ENCODE measurements at regions not wholly inside any gene's neighbourhood (a gene's known extent, or its start where the extent isn't known, plus 50 kb on each side); places are given as distances from the start of the nearest gene placed in this dataset.

DNA sequence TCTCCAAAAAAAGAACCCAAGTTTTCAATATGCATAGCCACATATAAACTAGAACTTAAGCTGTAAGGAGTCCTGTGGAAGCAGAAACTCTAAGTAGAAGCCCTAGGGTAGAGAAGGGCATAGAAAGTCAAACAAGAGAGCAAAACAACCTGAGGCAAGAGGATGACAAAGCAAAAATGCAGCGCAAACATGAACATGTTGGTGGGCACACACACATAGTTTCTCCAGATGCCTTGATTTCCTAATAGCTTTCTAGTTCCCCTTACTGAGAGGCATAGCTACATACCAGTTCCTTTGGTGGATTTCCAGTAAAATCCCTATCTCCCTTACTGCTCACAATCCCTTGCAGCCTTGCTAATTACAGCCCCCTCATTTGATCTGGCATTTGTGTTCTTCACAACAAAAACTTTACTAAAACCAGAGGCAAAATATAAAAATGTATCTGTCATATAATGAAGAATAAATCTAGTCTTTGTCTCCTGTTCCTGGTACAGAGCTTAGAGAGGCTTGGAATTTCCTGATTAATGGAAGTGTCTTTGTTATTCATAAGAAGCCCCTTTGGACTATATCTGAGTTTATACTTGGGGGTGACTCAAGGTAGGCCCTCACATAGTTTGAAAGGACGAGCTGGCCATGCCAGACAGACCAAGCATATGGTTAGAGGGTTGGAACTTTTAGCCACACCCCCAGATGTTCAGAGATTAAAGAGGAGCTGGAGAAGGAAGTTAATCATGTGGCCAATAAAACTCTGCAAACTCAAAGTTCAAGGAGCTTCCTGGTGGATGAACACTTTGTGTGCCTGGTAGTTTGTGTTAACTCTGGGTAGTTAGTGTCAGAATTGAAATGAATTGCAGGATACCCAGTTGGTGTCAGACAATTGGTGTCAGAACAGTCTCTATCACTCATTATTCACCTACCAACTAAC is 52.7 kb upstream of the ZCCHC13 start:
- Mint-ChIP-seq H3K27me3 (ENCODE audit: low read depth) (no peaks in the 10 kb centered on the region), H3K36me3 (ENCODE audit: low read depth) (peaks cover 9% of the 10 kb centered on the region)

DNA sequence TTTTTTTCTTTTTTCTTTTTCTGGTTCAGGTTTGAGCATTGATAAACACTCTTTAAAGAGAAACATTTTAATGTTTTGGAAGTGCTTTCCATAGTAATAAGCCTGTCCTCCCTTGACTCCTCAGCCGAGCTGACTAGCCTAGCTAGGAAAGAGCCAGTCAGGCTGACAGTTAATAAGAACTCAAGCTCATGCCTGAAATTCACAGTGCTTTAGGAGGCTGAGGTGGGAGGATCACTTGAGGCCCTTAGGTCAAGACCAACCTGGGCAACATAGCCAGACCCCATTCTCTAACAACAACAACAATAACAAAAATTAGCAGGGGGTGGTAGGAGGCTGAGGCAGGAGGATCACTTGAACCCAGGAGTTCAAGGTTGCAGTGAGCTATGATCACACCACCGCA is 53.4 kb upstream of the ZCCHC13 start:
- Mint-ChIP-seq H3K27me3 (ENCODE audit: low read depth) (no peaks in the 10 kb centered on the region), H3K9me3 (no peaks in the 10 kb centered on the region), H3K4me1 (ENCODE audit: low read depth) (no peaks in the 10 kb centered on the region), H3K36me3 (ENCODE audit: low read depth) (peaks cover 5% of the 10 kb centered on the region), H3K27ac (no peak overlapping the region), H3K4me3 (no peak overlapping the region)
- DNase-seq, result no peak
- intact Hi-C loops (cut with micrococcal nuclease), result no loop called here
- CTCF ChIA-PET, result no interaction called here

More for the DNA sequence above, 52.7 kb upstream of the ZCCHC13 start:
- H3K9me3 Mint-ChIP-seq, result no peaks in the 10 kb centered on the region
- intact Hi-C loops (cut with micrococcal nuclease), result no loop called here
- H3K4me1 Mint-ChIP-seq (ENCODE audit: low read depth), result no peaks in the 10 kb centered on the region
- no peak overlapping the region for H3K4me3 Mint-ChIP-seq
- no peak for DNase-seq
- CTCF ChIA-PET, result no interaction called here
- H3K27ac Mint-ChIP-seq, result no peak overlapping the region

DNA sequence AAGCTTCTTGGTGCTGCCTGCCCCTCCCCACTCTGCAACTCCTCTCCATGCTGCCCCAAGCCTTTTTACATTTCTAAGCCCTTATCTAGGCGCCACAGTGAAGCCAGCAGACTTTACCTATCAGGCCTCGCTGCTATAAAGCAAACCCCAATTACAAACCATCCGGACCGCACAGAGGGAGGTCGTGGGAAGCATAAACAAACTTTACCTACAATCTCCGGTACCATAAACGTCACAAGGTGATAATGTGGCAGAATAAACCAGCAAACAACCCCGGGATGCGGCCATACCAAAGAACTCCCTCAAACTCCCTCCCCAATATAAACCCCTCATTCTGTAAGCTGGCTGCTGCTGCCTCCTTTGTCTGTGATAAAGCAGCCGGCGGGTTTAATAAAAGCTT is 54.0 kb upstream of the ZCCHC13 start:
- intact Hi-C loops (cut with micrococcal nuclease), result no loop called here
- CTCF ChIA-PET, result no interaction called here
- H3K36me3 Mint-ChIP-seq (ENCODE audit: low read depth), result peaks cover 6% of the 10 kb centered on the region

DNA sequence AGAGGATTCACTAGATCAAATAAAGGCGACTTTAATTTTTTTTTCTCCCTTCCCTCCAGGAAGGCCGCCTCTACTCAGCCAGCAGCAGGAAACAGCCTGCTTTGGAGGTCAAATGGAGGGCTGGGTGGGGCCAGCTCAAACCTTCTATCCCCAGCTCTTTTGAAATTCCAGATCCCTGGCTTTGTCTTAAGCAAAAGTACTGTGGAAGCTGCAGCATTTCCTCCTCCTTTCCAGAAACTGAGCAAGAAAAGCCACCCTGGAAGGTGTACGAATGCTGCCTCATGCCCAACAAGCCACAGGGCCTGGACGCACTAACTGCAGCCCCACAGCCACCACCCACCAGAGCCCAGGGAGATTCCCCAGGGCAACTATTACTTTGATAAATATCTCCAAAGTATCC is 55.1 kb upstream of the ZCCHC13 start:
- Mint-ChIP-seq H3K27me3 (ENCODE audit: low read depth) (no peaks in the 10 kb centered on the region), H3K4me1 (ENCODE audit: low read depth) (no peaks in the 10 kb centered on the region), H3K36me3 (ENCODE audit: low read depth) (peaks cover 6% of the 10 kb centered on the region), H3K27ac (no peak overlapping the region), H3K4me3 (no peak overlapping the region), H3K9me3 (no peaks in the 10 kb centered on the region)
- intact Hi-C loops (cut with micrococcal nuclease), result no loop called here
- CTCF ChIA-PET, result no interaction called here
- no peak for DNase-seq

More for the DNA sequence above, 54.0 kb upstream of the ZCCHC13 start:
- DNase-seq, result no peak
- H3K4me1 Mint-ChIP-seq (ENCODE audit: low read depth), result no peaks in the 10 kb centered on the region
- H3K27ac Mint-ChIP-seq, result no peak overlapping the region
- H3K9me3 Mint-ChIP-seq, result no peaks in the 10 kb centered on the region
- no peaks in the 10 kb centered on the region for H3K27me3 Mint-ChIP-seq (ENCODE audit: low read depth)
- no peak overlapping the region for H3K4me3 Mint-ChIP-seq

DNA sequence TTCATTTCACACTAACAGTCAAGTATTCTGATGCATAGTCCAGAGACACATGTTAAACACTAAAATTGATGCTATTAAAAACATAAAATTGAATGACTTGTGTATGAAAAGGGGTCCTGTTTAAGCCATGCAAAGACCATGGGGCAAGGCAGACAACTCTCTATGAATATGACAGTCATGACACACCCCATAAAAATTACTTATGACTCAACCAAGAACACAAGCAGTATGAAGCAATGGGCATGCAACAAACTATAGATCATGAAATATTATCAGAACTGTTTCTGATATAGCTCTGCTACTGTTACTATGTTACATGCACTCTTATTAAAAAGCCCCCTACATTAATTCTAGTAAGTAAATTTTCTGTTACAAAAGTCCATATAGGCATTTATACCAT is 57.5 kb upstream of the ZCCHC13 start:
- intact Hi-C loops (cut with micrococcal nuclease), result no loop called here
- Mint-ChIP-seq H3K36me3 (ENCODE audit: low read depth) (peaks cover 12% of the 10 kb centered on the region), H3K27ac (no peak overlapping the region), H3K4me1 (ENCODE audit: low read depth) (peaks cover 2% of the 10 kb centered on the region), H3K27me3 (ENCODE audit: low read depth) (no peaks in the 10 kb centered on the region), H3K9me3 (no peaks in the 10 kb centered on the region), H3K4me3 (no peak overlapping the region)
- CTCF ChIA-PET, result no interaction called here
- no peak for DNase-seq

DNA sequence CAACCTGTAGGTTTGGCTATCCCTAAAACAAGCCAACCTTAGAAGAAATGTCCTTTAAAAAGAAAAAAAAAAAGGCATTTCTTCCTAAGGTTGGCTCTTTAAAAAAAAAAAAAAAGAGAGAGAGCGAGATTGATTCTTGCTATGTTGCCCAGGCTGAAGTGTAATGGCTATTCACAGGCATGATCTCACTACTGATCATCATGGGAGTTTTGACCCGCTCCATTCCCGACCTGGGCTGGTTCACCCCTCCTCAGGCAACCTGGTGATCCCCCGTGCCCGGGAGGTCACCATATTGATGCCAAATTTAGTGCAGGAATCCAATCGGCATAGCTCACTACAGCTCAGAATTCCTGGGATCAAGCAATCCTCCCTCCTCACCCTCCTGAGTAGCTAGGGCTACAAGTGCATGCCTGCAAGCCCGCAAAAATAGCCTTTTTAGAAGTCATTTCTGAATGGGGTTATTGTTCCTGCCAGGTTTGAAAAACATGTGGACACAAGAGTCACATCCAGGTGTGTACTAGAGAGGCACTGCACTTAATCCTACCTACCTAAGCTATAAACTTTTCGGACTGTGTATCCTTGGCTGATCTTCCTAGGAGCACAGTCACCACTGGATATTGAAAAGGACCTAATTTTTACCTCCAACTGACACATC is 61.4 kb upstream of the ZCCHC13 start:
- DNase-seq, result no peak
- Mint-ChIP-seq H3K27me3 (ENCODE audit: low read depth) (no peaks in the 10 kb centered on the region), H3K4me3 (no peak overlapping the region), H3K9me3 (no peaks in the 10 kb centered on the region), H3K4me1 (ENCODE audit: low read depth) (peaks cover 5% of the 10 kb centered on the region), H3K36me3 (ENCODE audit: low read depth) (peaks cover 12% of the 10 kb centered on the region), H3K27ac (no peak overlapping the region)
- CTCF ChIA-PET, result interaction anchor here (0.6 kb wide), 1 partner anchor 567 kb away, joined by 6 read pairs; no protein-coding TSS in a partner anchor
- intact Hi-C loops (cut with micrococcal nuclease), result no loop called here

DNA sequence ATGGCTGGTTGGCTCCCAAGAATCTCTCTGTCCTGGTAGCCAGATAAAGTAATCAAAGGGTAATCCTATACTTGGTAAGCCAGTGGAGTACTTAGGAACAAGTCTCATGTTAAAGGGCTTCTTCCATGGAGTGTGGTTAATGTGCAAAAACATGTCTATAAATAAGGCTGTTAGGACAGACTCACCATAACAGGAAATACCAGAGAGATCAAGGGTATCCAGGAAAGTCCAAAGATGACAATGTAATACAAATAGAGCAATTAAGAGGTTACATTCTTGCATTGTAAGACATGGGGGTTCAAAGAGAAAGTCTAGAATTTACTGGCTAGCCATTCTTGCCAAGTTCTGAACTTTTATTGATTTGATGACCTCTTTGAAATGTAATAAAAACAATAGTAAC is 61.9 kb upstream of the ZCCHC13 start:
- intact Hi-C loops (cut with micrococcal nuclease), result no loop called here
- Mint-ChIP-seq H3K27ac (no peak overlapping the region), H3K4me3 (no peak overlapping the region), H3K4me1 (ENCODE audit: low read depth) (peaks cover 5% of the 10 kb centered on the region), H3K36me3 (ENCODE audit: low read depth) (peaks cover 12% of the 10 kb centered on the region), H3K27me3 (ENCODE audit: low read depth) (no peaks in the 10 kb centered on the region), H3K9me3 (no peaks in the 10 kb centered on the region)
- CTCF ChIA-PET, result no interaction called here
- DNase-seq, result no peak

DNA sequence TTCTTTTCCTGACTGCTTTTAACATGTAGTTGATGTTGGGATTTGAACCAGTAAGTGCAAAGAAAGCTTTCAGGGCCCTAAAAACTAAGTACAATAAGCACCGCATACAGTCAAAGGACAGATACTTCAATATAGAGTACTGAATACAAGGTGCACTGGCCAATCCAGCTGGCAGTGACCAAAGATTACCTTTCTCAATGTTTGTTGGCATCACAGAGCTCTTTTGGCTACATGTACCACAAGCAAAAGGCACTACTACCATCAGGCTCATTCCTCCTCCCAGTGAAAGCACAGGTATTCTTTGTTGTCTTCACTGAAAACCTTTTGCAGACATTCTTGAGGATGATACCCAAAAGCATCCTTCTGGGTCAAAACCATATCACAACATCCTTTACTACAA is 65.2 kb upstream of the ZCCHC13 start:
- Mint-ChIP-seq H3K36me3 (ENCODE audit: low read depth) (peaks cover 10% of the 10 kb centered on the region), H3K4me1 (ENCODE audit: low read depth) (peaks cover 5% of the 10 kb centered on the region), H3K9me3 (no peaks in the 10 kb centered on the region), H3K4me3 (no peak overlapping the region), H3K27me3 (ENCODE audit: low read depth) (no peaks in the 10 kb centered on the region), H3K27ac (no peak overlapping the region)
- intact Hi-C loops (cut with micrococcal nuclease), result no loop called here
- no peak for DNase-seq
- CTCF ChIA-PET, result interaction anchor here (0.6 kb wide), 1 partner anchor 15 kb away, joined by 3 read pairs; no protein-coding TSS in a partner anchor

DNA sequence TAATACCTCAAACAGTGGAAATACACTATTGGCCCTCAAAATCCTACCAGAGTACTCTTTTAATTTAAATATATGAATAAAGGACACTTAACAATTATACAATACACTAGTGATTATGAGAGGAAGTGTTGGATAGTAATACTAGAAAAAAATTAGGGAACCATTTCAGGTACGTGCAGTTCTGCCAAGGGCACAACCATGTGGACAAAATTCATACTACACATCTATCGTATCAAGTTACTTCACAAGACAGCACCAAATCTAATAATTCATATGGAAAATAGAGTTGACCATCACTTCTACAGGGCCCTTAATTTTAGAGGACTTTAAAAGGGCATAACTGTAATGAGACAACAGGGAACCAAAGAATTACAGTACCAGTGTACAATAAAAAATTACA is 69.2 kb upstream of the ZCCHC13 start:
- Mint-ChIP-seq H3K9me3 (no peaks in the 10 kb centered on the region), H3K36me3 (ENCODE audit: low read depth) (no peaks in the 10 kb centered on the region), H3K27ac (no peak overlapping the region), H3K4me1 (ENCODE audit: low read depth) (no peaks in the 10 kb centered on the region), H3K4me3 (no peak overlapping the region), H3K27me3 (ENCODE audit: low read depth) (no peaks in the 10 kb centered on the region)
- intact Hi-C loops (cut with micrococcal nuclease), result no loop called here
- CTCF ChIA-PET, result no interaction called here
- DNase-seq, result no peak

DNA sequence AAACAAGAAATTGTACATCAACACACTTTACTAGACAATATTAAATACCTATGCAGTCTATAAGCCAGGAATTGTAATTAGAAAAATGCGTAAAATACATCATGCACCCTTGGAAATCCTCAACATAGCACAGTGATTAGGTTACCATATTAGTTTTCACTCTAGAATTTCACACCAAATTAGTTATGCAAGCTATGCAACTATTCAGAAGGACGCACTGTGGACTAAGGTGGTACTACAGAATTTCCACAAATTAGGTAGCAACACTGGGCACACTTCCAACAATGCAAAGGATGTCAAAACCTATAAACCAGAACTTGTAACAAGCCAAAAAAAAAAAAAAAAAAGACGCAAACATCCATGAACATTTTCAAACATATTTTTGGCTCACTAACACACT is 71.1 kb upstream of the ZCCHC13 start:
- H3K27ac Mint-ChIP-seq, result no peak overlapping the region
- H3K27me3 Mint-ChIP-seq (ENCODE audit: low read depth), result no peaks in the 10 kb centered on the region
- no peak for DNase-seq
- CTCF ChIA-PET, result interaction anchor here (0.6 kb wide), 1 partner anchor 28 kb away, joined by 4 read pairs; no protein-coding TSS in a partner anchor
- H3K4me1 Mint-ChIP-seq (ENCODE audit: low read depth), result no peaks in the 10 kb centered on the region
- H3K4me3 Mint-ChIP-seq, result no peak overlapping the region
- H3K9me3 Mint-ChIP-seq, result no peaks in the 10 kb centered on the region
- intact Hi-C loops (cut with micrococcal nuclease), result no loop called here
- peaks cover 1% of the 10 kb centered on the region for H3K36me3 Mint-ChIP-seq (ENCODE audit: low read depth)

DNA sequence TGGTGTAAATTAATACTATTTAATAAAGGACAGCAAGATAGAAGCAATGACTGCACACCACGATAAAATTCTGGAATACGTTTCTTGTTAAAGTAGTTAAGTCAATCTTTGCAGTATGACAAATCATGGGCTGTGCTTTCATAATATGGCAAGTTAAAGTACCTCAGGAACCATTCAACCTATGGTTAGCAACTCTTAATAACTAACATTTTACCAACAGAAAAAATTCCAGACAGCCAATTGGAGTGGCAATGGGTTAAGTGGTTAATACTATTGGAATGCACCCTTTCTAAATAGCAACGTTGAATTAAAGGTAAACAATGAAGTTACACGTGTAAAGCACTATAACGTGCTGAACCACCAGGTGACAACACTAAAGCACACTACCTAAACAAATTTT is 72.4 kb upstream of the ZCCHC13 start:
- no peaks in the 10 kb centered on the region for H3K4me1 Mint-ChIP-seq (ENCODE audit: low read depth)
- CTCF ChIA-PET, result no interaction called here
- H3K27ac Mint-ChIP-seq, result no peak overlapping the region
- no peaks in the 10 kb centered on the region for H3K27me3 Mint-ChIP-seq (ENCODE audit: low read depth)
- no peak for DNase-seq
- H3K4me3 Mint-ChIP-seq, result no peak overlapping the region
- H3K9me3 Mint-ChIP-seq, result no peaks in the 10 kb centered on the region
- H3K36me3 Mint-ChIP-seq (ENCODE audit: low read depth), result peaks cover 4% of the 10 kb centered on the region
- intact Hi-C loops (cut with micrococcal nuclease), result no loop called here

DNA sequence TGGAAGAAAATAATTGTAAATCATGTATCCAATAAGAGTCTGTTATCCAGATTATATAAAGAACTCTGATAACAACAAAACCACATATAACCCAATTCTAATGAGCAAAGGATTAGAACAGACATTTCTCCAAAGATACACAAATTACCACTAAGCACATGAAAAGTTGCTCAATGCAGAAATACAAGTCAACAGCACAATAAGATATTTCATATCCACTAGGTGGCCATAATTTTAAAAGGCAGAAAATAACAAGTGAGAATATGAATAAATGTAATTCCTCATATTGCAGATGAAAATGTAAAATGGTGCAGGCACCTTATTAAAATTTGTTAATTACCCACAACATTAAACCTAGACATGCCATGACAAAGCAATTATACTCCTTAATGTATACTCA is 73.9 kb upstream of the ZCCHC13 start:
- Mint-ChIP-seq H3K27ac (no peak overlapping the region), H3K4me3 (no peak overlapping the region), H3K9me3 (no peaks in the 10 kb centered on the region), H3K4me1 (ENCODE audit: low read depth) (no peaks in the 10 kb centered on the region), H3K36me3 (ENCODE audit: low read depth) (peaks cover 6% of the 10 kb centered on the region), H3K27me3 (ENCODE audit: low read depth) (no peaks in the 10 kb centered on the region)
- intact Hi-C loops (cut with micrococcal nuclease), result no loop called here
- no peak for DNase-seq
- CTCF ChIA-PET, result no interaction called here

DNA sequence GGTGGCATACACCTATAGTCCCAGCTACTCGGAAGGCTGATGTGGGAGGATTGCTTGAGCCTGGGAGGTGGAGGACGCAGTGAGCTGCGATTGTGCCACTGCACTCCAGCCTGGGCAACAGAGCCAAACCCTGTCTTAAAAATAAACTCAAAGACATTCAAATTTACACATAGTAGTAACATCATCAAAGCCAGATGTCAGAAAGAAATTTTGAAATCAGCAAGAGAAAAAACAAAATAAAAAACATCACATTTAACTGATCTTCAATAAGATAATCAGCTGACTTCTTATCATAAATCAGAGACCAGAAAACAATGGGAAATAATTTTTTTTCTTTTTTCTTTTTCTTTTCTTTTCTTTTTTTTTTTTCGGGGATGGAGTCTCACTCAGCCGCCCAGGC is 78.9 kb upstream of the ZCCHC13 start:
- no peak for DNase-seq
- H3K4me1 Mint-ChIP-seq (ENCODE audit: low read depth), result peaks cover 7% of the 10 kb centered on the region
- H3K27me3 Mint-ChIP-seq (ENCODE audit: low read depth), result no peaks in the 10 kb centered on the region
- intact Hi-C loops (cut with micrococcal nuclease), result no loop called here
- H3K9me3 Mint-ChIP-seq, result no peaks in the 10 kb centered on the region
- H3K27ac Mint-ChIP-seq, result no peak overlapping the region
- H3K36me3 Mint-ChIP-seq (ENCODE audit: low read depth), result peaks cover 20% of the 10 kb centered on the region
- CTCF ChIA-PET, result no interaction called here
- no peak overlapping the region for H3K4me3 Mint-ChIP-seq
